ENCODE measurements at regions not wholly inside any gene's neighbourhood (a gene's known extent, or its start where the extent isn't known, plus 50 kb on each side); places are given as distances from the start of the nearest gene placed in this dataset.

GRCh38 chr2:236513956-236514355, 55.7 kb upstream of the ACKR3 start:
- TF ChIP-seq FOXS1 (CRISPR knock-in tag; IDR thresholded peaks at IDR 0.05) (no peak), SREBF2 (IDR thresholded peaks at IDR 0.05) (no peak), HOXB5 (CRISPR knock-in tag; IDR thresholded peaks at IDR 0.05) (no peak), USF2 (IDR thresholded peaks at IDR 0.05) (no peak), MAX (IDR thresholded peaks at IDR 0.05) (no peak), CBX8 (IDR thresholded peaks at IDR 0.05) (no peak), NR3C1 (IDR thresholded peaks at IDR 0.05) (no peak), HES2 (IDR thresholded peaks at IDR 0.05) (no peak), RNF2 (IDR thresholded peaks at IDR 0.05; ENCODE audit: borderline replicate concordance, low read depth) (no peak), BCL3 (IDR thresholded peaks at IDR 0.05) (no peak)
- Histone ChIP-seq H3K4me1 (no peaks in the 10 kb centered on the region), H3K27ac (no peak overlapping the region), H3K4me3 (no peak overlapping the region), H3K9me3 (no peaks in the 10 kb centered on the region), H3K4me2 (no peak overlapping the region)
- POLR2A ChIA-PET: interaction anchor here (0.7 kb wide), 1 partner anchor 680 kb away, joined by 4 read pairs; no protein-coding TSS in a partner anchor
- WGBS (ENCODE audit: missing lambda C conversion rate): 66% methylated on average over 8 of the region's 8 CpGs
- FAIRE-seq: no peak
- CTCF ChIA-PET: interaction anchor here (0.7 to 3.1 kb wide), 10 partner anchors 8 to 547 kb away, joined by 3 to 22 read pairs (median 4); no protein-coding TSS in a partner anchor
- no peak for ATAC-seq
- no peak for DNase-seq (ENCODE audit: low read depth in 1 of 2, low spot score in 1 of 2)

GRCh38 chr2:236516708-236517107, 52.9 kb upstream of the ACKR3 start:
- no peak for TF ChIP-seq NPAS2 (CRISPR knock-in tag; IDR thresholded peaks at IDR 0.05; ENCODE audit: borderline replicate concordance)
- WGBS (ENCODE audit: missing lambda C conversion rate): 36% methylated on average over 6 of the region's 6 CpGs
- no peak for DNase-seq (ENCODE audit: low read depth in 1 of 2, low spot score in 1 of 2)
- no peak for FAIRE-seq
- no peaks in the 10 kb centered on the region for H3K4me1 ChIP-seq
- ATAC-seq: no peak
- no peak overlapping the region for H3K4me3 ChIP-seq
- ChIA-PET POLR2A (no interaction called here), CTCF (no interaction called here)
- no peaks in the 10 kb centered on the region for H3K9me3 ChIP-seq
- H3K27ac ChIP-seq: no peak overlapping the region
- no peak overlapping the region for H3K4me2 ChIP-seq

- no peak overlapping the region for H3K4me3 ChIP-seq
- no peaks in the 10 kb centered on the region for H3K9me3 ChIP-seq
- ATAC-seq (no peak), DNase-seq (ENCODE audit: low read depth in 1 of 2, low spot score in 1 of 2) (no peak), FAIRE-seq (no peak)
- 59% methylated on average over 11 of the region's 11 CpGs for WGBS (ENCODE audit: missing lambda C conversion rate)
- TF ChIP-seq ZSCAN20 (CRISPR knock-in tag; IDR thresholded peaks at IDR 0.05): no peak
- TF ChIP-seq TP53 (CRISPR knock-in tag; IDR thresholded peaks at IDR 0.05): no peak
- TF ChIP-seq SMC3 (IDR thresholded peaks at IDR 0.05): no peak
- TF ChIP-seq HDAC2 (IDR thresholded peaks at IDR 0.05): no peak
- TF ChIP-seq PHF8 (IDR thresholded peaks at IDR 0.05; ENCODE audit: borderline replicate concordance, low read depth): no peak
- TF ChIP-seq HOXB5 (CRISPR knock-in tag; IDR thresholded peaks at IDR 0.05): no peak
- POLR2A ChIA-PET: no interaction called here
- no peaks in the 10 kb centered on the region for H3K4me1 ChIP-seq
- no peak overlapping the region for H3K4me2 ChIP-seq
- no peak overlapping the region for H3K27ac ChIP-seq
- CTCF ChIA-PET: interaction anchor here (0.6 to 1.1 kb wide), 2 partner anchors 52 to 219 kb away, joined by 3 read pairs; no protein-coding TSS in a partner anchor
Measured at GRCh38 chr2:236517251-236518031, 52.2 kb upstream of the ACKR3 start.
